Retinal pigment epithelial cell (primary cell): ENCODE measurements at regions not wholly inside any gene's neighbourhood (a gene's known extent, or its start where the extent isn't known, plus 50 kb on each side); places are given as distances from the start of the nearest gene placed in this dataset.

Experiments used
- DNase-seq: peaks from one replicate; pipeline ENCODE4 v3.0.0-alpha.2; 2010; ENCODE audit warnings: low read depth
- H3K4me3 ChIP-seq: 2 replicates; pipeline ENCODE4 v1.5.1; 2011; ENCODE audit warnings: mild to moderate bottlenecking, low read length, control low read depth, moderate library complexity
- TF ChIP-seq, protein P1 (sequence below): conservative IDR thresholded peaks from 2 replicates; pipeline ENCODE4 v1.5.1; 2011; ENCODE audit warnings: low read depth, low read length, control low read depth, inconsistent platforms

DNA sequence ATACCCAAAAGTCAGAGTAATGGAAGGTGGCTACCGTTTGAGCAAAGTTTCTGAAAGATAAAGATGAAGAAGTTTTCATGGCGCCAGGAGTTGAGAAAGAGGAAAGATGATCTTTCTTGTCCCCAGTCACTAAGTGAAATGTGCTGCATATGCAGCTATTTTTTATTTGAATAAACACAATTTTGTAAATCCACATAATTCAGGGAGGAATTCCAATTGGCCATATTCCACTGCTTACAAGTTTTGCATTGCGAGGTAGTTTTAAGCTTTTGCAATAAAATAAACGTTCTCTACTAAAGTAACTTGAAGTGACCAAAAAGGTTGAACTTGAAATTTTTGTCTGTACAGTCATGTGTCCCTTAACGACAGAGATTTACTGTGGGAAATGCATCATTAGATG is 139.3 kb upstream of the VCX2 start:
- DNase-seq = no peak
- no peak overlapping the region for H3K4me3 ChIP-seq
- TF ChIP-seq, protein P1, sequence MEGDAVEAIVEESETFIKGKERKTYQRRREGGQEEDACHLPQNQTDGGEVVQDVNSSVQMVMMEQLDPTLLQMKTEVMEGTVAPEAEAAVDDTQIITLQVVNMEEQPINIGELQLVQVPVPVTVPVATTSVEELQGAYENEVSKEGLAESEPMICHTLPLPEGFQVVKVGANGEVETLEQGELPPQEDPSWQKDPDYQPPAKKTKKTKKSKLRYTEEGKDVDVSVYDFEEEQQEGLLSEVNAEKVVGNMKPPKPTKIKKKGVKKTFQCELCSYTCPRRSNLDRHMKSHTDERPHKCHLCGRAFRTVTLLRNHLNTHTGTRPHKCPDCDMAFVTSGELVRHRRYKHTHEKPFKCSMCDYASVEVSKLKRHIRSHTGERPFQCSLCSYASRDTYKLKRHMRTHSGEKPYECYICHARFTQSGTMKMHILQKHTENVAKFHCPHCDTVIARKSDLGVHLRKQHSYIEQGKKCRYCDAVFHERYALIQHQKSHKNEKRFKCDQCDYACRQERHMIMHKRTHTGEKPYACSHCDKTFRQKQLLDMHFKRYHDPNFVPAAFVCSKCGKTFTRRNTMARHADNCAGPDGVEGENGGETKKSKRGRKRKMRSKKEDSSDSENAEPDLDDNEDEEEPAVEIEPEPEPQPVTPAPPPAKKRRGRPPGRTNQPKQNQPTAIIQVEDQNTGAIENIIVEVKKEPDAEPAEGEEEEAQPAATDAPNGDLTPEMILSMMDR = no peak

DNA sequence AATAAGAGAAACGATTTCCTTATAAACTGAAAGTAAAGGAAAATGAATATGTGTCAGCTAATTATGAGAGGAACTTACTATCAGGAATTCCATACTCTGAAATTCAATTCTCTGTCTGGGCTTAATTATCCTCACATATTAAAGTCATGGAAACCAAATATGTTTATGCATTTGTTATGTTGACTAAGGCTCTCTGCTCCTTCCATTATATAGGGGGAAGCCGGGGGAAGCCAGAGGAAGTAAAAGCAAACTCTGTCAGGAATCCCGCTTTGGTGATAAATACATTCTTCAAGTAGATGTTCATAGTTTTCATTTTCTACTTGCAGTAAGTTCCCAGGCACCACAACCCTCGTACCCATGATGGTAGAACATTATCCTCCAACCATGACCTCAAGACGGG is 142.8 kb upstream of the VCX2 start:
- TF ChIP-seq, protein P1 = no peak
- H3K4me3 ChIP-seq = no peak overlapping the region

GRCh38 chrX:8314881-8315280 is 143.8 kb upstream of the VCX2 start:
- no peak for DNase-seq
- H3K4me3 ChIP-seq = no peak overlapping the region
- TF ChIP-seq, protein P1 = no peak

More for the DNA sequence above, 142.8 kb upstream of the VCX2 start:
- DNase-seq = no peak

DNA sequence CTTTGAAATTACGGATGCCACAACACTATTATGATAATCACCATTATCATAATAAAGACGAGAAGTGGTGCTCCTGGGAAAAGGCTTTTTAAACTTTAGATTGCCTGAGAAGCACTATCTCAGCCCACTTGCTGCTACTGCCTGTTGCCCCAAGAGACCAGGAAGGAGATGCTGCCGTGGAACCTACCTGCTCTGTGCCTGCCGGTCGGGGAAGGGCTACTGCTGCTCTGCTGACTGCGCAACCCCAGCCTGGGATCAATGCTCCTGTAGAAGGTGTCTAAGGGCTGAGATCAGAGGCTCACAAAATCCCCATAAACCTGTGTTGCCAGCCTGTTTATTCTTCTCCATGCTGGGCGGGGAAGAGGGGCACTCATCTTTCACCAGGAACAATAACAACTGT is 145.3 kb upstream of the VCX3B start:
- DNase-seq = no peak
- TF ChIP-seq, protein P1 = no peak
- H3K4me3 ChIP-seq = no peak overlapping the region

DNA sequence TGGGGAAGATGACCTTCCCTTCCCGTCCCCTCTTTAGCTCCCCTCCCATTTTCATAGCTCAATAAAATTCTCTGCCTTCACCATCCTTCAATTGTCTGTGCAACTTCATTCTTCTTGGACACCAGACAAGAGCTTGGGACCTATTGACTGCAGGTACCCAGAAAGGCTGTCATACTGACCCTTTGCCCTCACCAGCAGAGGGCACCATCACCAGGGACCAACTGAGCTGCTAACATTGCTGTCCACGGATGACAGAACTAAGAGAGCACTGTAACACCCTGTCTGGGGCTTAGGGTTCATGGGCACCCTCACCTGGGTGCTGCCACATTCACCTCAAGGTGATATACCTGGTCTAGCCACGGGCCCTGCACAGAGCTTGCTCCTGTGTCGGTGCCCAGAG is 141.3 kb upstream of the VCX3B start:
- TF ChIP-seq, protein P1 = peak; percentile 8
- DNase-seq = no peak
- no peak overlapping the region for H3K4me3 ChIP-seq

DNA sequence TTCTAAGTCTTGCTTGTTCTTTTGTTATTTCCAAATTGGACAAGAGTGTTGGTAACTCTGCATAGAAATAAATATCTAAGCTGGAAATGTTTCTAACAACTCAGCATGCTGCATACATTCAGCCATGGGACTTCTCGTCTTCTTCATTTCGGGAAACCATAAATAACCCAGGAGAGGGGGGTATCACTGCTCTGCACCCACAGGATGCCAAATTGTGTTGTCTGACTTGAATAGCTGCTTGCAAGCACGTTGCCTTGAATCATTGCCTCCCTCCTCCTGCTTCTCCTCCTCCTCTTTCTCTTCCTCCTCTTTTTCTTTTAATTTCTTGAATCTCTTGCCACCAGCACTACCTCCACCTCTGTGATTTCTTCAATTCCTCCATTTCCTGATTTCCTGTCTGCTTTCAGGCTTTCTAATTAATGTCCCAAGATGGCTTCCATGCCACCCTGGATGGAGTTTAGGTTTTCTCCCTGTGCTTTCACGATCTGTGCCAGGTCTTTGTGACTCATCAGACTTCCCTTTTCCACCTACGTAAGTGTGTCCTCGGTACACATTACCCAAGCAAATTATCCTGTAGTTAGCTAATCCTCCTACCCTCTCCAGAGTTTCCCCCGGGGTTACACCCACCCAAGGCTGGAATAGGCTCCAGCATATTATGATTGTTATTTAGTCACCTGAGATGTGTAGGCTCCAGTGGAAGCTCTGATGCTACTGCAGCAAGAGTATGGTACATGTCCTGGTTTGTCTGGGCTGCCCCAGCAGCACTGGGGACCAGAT is 122.6 kb upstream of the VCX3B start:
- no peak overlapping the region for H3K4me3 ChIP-seq
- DNase-seq = peak; percentile 23
- TF ChIP-seq, protein P1 = no peak

GRCh38 chrX:8345473-8345872 is 119.2 kb upstream of the VCX3B start:
- TF ChIP-seq, protein P1 = no peak
- H3K4me3 ChIP-seq = no peak overlapping the region
- DNase-seq = no peak
